ENCODE measurements at regions not wholly inside any gene's neighbourhood (a gene's known extent, or its start where the extent isn't known, plus 50 kb on each side); places are given as distances from the start of the nearest gene placed in this dataset.

DNA sequence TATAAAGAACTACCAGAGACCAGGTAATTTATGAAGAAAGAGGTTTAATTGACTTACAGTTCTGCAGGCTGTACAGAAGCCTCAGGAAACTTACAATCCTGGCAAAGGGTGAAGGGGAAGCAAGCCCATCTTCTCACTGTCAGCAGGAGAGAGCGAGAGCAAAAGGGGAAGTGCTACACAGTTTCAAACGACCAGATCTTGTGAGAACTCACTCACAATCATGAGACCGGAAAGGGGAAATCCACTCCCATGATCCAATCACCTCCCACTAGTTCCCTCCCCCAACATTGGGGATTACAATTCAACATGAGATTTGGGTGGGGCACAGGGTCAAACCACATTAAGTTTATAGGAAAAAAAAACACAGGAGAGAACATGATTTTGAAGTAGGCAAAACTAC is 222.1 kb upstream of the SHH start:
- TF ChIP-seq POLR2AphosphoS5 (IDR thresholded peaks at IDR 0.05; ENCODE audit: low read depth), result no peak
- TF ChIP-seq, protein P1, sequence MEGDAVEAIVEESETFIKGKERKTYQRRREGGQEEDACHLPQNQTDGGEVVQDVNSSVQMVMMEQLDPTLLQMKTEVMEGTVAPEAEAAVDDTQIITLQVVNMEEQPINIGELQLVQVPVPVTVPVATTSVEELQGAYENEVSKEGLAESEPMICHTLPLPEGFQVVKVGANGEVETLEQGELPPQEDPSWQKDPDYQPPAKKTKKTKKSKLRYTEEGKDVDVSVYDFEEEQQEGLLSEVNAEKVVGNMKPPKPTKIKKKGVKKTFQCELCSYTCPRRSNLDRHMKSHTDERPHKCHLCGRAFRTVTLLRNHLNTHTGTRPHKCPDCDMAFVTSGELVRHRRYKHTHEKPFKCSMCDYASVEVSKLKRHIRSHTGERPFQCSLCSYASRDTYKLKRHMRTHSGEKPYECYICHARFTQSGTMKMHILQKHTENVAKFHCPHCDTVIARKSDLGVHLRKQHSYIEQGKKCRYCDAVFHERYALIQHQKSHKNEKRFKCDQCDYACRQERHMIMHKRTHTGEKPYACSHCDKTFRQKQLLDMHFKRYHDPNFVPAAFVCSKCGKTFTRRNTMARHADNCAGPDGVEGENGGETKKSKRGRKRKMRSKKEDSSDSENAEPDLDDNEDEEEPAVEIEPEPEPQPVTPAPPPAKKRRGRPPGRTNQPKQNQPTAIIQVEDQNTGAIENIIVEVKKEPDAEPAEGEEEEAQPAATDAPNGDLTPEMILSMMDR (conservative IDR thresholded peaks at IDR 0.05; ENCODE audit: low read depth in 2 of 2), result no peak
- TF ChIP-seq EZH2phosphoT487 (IDR thresholded peaks at IDR 0.05; ENCODE audit: unreplicated experiment), result no peak
- TF ChIP-seq EZH2 (IDR thresholded peaks at IDR 0.05; ENCODE audit: low read depth, unreplicated experiment), result no peak
- TF ChIP-seq, protein P2, sequence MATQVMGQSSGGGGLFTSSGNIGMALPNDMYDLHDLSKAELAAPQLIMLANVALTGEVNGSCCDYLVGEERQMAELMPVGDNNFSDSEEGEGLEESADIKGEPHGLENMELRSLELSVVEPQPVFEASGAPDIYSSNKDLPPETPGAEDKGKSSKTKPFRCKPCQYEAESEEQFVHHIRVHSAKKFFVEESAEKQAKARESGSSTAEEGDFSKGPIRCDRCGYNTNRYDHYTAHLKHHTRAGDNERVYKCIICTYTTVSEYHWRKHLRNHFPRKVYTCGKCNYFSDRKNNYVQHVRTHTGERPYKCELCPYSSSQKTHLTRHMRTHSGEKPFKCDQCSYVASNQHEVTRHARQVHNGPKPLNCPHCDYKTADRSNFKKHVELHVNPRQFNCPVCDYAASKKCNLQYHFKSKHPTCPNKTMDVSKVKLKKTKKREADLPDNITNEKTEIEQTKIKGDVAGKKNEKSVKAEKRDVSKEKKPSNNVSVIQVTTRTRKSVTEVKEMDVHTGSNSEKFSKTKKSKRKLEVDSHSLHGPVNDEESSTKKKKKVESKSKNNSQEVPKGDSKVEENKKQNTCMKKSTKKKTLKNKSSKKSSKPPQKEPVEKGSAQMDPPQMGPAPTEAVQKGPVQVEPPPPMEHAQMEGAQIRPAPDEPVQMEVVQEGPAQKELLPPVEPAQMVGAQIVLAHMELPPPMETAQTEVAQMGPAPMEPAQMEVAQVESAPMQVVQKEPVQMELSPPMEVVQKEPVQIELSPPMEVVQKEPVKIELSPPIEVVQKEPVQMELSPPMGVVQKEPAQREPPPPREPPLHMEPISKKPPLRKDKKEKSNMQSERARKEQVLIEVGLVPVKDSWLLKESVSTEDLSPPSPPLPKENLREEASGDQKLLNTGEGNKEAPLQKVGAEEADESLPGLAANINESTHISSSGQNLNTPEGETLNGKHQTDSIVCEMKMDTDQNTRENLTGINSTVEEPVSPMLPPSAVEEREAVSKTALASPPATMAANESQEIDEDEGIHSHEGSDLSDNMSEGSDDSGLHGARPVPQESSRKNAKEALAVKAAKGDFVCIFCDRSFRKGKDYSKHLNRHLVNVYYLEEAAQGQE (IDR thresholded peaks at IDR 0.05; ENCODE audit: unreplicated experiment), result no peak
- TF ChIP-seq STAT1 (IDR thresholded peaks at IDR 0.05; ENCODE audit: unreplicated experiment), result no peak
- no peak for TF ChIP-seq JUNB (IDR thresholded peaks at IDR 0.05; ENCODE audit: unreplicated experiment)
- no peak for TF ChIP-seq CREB1 (CRISPR knock-in tag; IDR thresholded peaks at IDR 0.05; ENCODE audit: low read depth)
- TF ChIP-seq NANOG (IDR thresholded peaks at IDR 0.05; ENCODE audit: borderline replicate concordance), result no peak
- TF ChIP-seq, protein P3, sequence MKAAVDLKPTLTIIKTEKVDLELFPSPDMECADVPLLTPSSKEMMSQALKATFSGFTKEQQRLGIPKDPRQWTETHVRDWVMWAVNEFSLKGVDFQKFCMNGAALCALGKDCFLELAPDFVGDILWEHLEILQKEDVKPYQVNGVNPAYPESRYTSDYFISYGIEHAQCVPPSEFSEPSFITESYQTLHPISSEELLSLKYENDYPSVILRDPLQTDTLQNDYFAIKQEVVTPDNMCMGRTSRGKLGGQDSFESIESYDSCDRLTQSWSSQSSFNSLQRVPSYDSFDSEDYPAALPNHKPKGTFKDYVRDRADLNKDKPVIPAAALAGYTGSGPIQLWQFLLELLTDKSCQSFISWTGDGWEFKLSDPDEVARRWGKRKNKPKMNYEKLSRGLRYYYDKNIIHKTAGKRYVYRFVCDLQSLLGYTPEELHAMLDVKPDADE (IDR thresholded peaks at IDR 0.05), result no peak
- TF ChIP-seq ZNF331 (CRISPR knock-in tag; IDR thresholded peaks at IDR 0.05; ENCODE audit: low read depth), result no peak
- TF ChIP-seq ZNF114 (CRISPR knock-in tag; IDR thresholded peaks at IDR 0.05), result no peak

Data from GM23338 (cell line).